Upper lobe of left lung (tissue), 6 donors: ENCODE measurements at regions not wholly inside any gene's neighbourhood (a gene's known extent, or its start where the extent isn't known, plus 50 kb on each side); places are given as distances from the start of the nearest gene placed in this dataset.

Experiments
- ATAC-seq, 2 donors: fragments of 200-7000 bp; cut with Tn5 transposase; one replicate each; pipeline ENCODE4 v1.9.1; 2022; ENCODE audit warnings: mild to moderate bottlenecking in 2 of 2, moderate library complexity in 2 of 2; ENCODE audit not compliant: low FRiP score in 2 of 2
- DNase-seq, 2 donors: peaks; one replicate each; pipeline ENCODE4 v3.0.0-alpha.2; 2019 to 2020
- H3K27ac ChIP-seq, 4 donors: fragments of 200-600 bp; sonication (generic); one replicate each; pipeline ENCODE4 v1.5.1; 2016 to 2019
- H3K27me3 ChIP-seq, 4 donors: fragments of 200-600 bp; sonication (generic); one replicate each; pipeline ENCODE4 v1.5.1; 2017 to 2019
- H3K36me3 ChIP-seq, 4 donors: fragments of 200-600 bp; sonication (generic); one replicate each; pipeline ENCODE4 v1.5.1; 2016 to 2019
- H3K4me1 ChIP-seq, 4 donors: fragments of 200-600 bp; sonication (generic); one replicate each; pipeline ENCODE4 v1.5.1; 2018 to 2019
- H3K4me3 ChIP-seq, 4 donors: fragments of 200-600 bp; sonication (generic); one replicate each; pipeline ENCODE4 v1.5.1; 2017 to 2019; ENCODE audit warnings: mild to moderate bottlenecking in 2 of 4, moderate library complexity in 1 of 4
- H3K9me3 ChIP-seq, 4 donors: fragments of 200-600 bp; sonication (generic); one replicate each; pipeline ENCODE4 v1.5.1; 2018 to 2019
- EP300 ChIP-seq, 4 donors: sonication (generic); formaldehyde crosslinking; IDR thresholded peaks; one replicate each; pipeline ENCODE4 v1.5.1; 2017; ENCODE audit warnings: antibody characterized with exemption in 4 of 4, control low read depth in 2 of 4
- POLR2A ChIP-seq, 4 donors: fragments of 450-650 bp; IDR thresholded peaks; one replicate each; pipeline ENCODE4 v1.5.1; 2016 to 2017; ENCODE audit warnings: antibody characterized with exemption in 4 of 4, mild to moderate bottlenecking in 2 of 4
- POLR2AphosphoS5 ChIP-seq, 2 donors: sonication (generic); formaldehyde crosslinking; IDR thresholded peaks; one replicate each; pipeline ENCODE4 v1.5.1; 2017; ENCODE audit warnings: antibody characterized with exemption in 2 of 2
- WGBS, 2 donors: methylation state at CpG; one replicate each; pipeline ENCODE4 v1.1.5; 2017 to 2018; 5-methylcytosine and 5-hydroxymethylcytosine counted together
- TF ChIP-seq, protein P1 (sequence below), 6 experiments: fragments of 450-650 bp in 4 of 6; fragments of 200-600 bp in 2 of 6; sonication (generic) in 2 of 6; IDR thresholded peaks; one replicate each; pipeline ENCODE4 v1.5.1; 2016 to 2019; ENCODE audit warnings: antibody characterized with exemption in 6 of 6
- donor health status: DM: no; HTN: no; CAD: no; lungs with moderate emphysema.
- donor health status: DM: no; HTN: yes; CAD: no; lungs with severe emphysema.

DNA sequence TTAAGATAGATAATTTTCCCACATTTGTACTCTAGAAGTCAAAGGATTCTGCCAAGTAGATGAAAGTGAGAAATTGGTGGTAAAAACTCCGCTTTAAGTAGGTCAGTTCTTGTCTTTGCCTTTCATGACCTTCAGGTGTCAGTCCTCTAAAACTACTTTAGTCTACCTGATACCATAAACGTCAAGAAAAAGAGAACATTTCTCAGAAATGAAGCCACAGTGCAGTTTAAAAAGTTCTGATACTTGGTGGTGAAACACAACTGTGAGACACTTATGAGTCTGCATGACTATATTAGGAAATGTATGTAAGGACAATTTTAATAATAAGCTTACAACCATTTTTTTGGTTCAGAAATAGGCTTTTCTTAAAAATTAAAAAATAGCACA is 583.3 kb downstream of the SATB2 start:
- Histone ChIP-seq H3K27me3 (no peaks in the 10 kb centered on the region), H3K4me3 (no peak overlapping the region), H3K27ac (no peak overlapping the region), H3K9me3 (peaks cover 0 to 3% (median 0%) of the 10 kb centered on the region in 4 donors), H3K4me1 (no peaks in the 10 kb centered on the region), H3K36me3 (no peaks in the 10 kb centered on the region)
- 57% methylated on average over 2 of the region's 2 CpGs for WGBS, 2 donors
- ATAC-seq = no peak
- no peak for DNase-seq
- no peak for TF ChIP-seq EP300 (IDR thresholded peaks at IDR 0.05)
- no peak for TF ChIP-seq POLR2A (IDR thresholded peaks at IDR 0.05)
- no peak for TF ChIP-seq POLR2AphosphoS5 (IDR thresholded peaks at IDR 0.05)
- TF ChIP-seq, protein P1, sequence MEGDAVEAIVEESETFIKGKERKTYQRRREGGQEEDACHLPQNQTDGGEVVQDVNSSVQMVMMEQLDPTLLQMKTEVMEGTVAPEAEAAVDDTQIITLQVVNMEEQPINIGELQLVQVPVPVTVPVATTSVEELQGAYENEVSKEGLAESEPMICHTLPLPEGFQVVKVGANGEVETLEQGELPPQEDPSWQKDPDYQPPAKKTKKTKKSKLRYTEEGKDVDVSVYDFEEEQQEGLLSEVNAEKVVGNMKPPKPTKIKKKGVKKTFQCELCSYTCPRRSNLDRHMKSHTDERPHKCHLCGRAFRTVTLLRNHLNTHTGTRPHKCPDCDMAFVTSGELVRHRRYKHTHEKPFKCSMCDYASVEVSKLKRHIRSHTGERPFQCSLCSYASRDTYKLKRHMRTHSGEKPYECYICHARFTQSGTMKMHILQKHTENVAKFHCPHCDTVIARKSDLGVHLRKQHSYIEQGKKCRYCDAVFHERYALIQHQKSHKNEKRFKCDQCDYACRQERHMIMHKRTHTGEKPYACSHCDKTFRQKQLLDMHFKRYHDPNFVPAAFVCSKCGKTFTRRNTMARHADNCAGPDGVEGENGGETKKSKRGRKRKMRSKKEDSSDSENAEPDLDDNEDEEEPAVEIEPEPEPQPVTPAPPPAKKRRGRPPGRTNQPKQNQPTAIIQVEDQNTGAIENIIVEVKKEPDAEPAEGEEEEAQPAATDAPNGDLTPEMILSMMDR (IDR thresholded peaks at IDR 0.05) = no peak

- WGBS, 2 donors = 88 to 93% methylated on average over 8 of the region's 8 CpGs
- ATAC-seq (no peak), DNase-seq (no peak)
- TF ChIP-seq POLR2AphosphoS5 (IDR thresholded peaks at IDR 0.05) = no peak
- TF ChIP-seq EP300 (IDR thresholded peaks at IDR 0.05) = no peak
- no peak for TF ChIP-seq POLR2A (IDR thresholded peaks at IDR 0.05)
- TF ChIP-seq, protein P1 (IDR thresholded peaks at IDR 0.05) = no peak
- Histone ChIP-seq H3K4me1 (no peaks in the 10 kb centered on the region), H3K27me3 (no peaks in the 10 kb centered on the region), H3K27ac (no peak overlapping the region), H3K4me3 (no peak overlapping the region), H3K36me3 (no peaks in the 10 kb centered on the region), H3K9me3 (peaks cover 0 to 4% (median 0%) of the 10 kb centered on the region in 4 donors)
Observed at GRCh38 chr2:198873503-198874471, 584.0 kb downstream of the SATB2 start.

GRCh38 chr2:198863655-198864054 is 594.1 kb downstream of the SATB2 start:
- 66 to 67% methylated on average over 5 of the region's 5 CpGs for WGBS, 2 donors
- ATAC-seq (no peak), DNase-seq (no peak)
- Histone ChIP-seq H3K4me1 (no peaks in the 10 kb centered on the region), H3K4me3 (no peak overlapping the region), H3K36me3 (no peaks in the 10 kb centered on the region), H3K9me3 (peaks cover 0 to 8% (median 2%) of the 10 kb centered on the region in 4 donors), H3K27me3 (no peaks in the 10 kb centered on the region), H3K27ac (no peak overlapping the region)
- TF ChIP-seq, protein P1 (IDR thresholded peaks at IDR 0.05) = no peak
- TF ChIP-seq POLR2A (IDR thresholded peaks at IDR 0.05) (no peak), POLR2AphosphoS5 (IDR thresholded peaks at IDR 0.05) (no peak), EP300 (IDR thresholded peaks at IDR 0.05) (no peak)

DNA sequence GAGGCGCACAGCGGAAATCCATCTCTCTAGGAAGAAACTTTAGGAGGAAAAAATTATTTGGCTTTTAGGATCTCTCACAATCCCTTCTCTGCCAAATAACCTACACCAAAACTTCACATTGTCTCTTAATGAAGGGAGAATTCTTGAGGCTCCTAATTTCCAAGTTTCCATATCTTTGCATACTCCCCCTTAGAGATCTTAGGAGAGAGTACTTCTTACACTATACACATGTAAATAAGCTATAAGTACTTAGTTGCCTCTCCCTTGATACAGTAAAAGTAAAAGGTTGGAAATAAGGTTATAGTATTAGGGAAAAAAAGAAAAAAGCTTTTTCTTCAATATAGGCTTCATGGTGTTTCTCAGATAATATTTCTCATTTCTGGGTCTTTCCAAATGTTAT is 596.7 kb downstream of the SATB2 start:
- H3K4me1 ChIP-seq = no peaks in the 10 kb centered on the region
- peaks cover 0 to 9% (median 4%) of the 10 kb centered on the region in 4 donors for H3K9me3 ChIP-seq
- no peaks in the 10 kb centered on the region for H3K27me3 ChIP-seq
- DNase-seq (no peak), ATAC-seq (no peak)
- 90 to 98% methylated on average over 2 of the region's 2 CpGs for WGBS, 2 donors
- H3K36me3 ChIP-seq = no peaks in the 10 kb centered on the region
- H3K27ac ChIP-seq = no peak overlapping the region
- no peak overlapping the region for H3K4me3 ChIP-seq
- no peak for TF ChIP-seq POLR2A (IDR thresholded peaks at IDR 0.05)
- no peak for TF ChIP-seq EP300 (IDR thresholded peaks at IDR 0.05)
- TF ChIP-seq POLR2AphosphoS5 (IDR thresholded peaks at IDR 0.05) = no peak
- TF ChIP-seq, protein P1 (IDR thresholded peaks at IDR 0.05) = no peak
